B cell (primary cell): ENCODE measurements at regions not wholly inside any gene's neighbourhood (a gene's known extent, or its start where the extent isn't known, plus 50 kb on each side); places are given as distances from the start of the nearest gene placed in this dataset.

ENCODE experiments used
- CTCF ChIP-seq: fragments of 200-600 bp; IDR thresholded peaks from one replicate; pipeline ENCODE4 v1.8.0; 2022; ENCODE audit warnings: antibody characterized with exemption, mild to moderate bottlenecking
- EZH2 ChIP-seq: IDR thresholded peaks from 2 replicates; pipeline ENCODE4 v1.6.1; 2012; ENCODE audit warnings: borderline replicate concordance, low read depth, mild to moderate bottlenecking, moderate library complexity, low read length; ENCODE audit not compliant: insufficient read depth, poor library complexity, severe bottlenecking

- TF ChIP-seq CTCF = no peak
- TF ChIP-seq EZH2 = no peak
Measured at GRCh38 chr4:44098973-44099372, 349.6 kb downstream of the KCTD8 start.
